HepG2 (cell line): ENCODE measurements at regions not wholly inside any gene's neighbourhood (a gene's known extent, or its start where the extent isn't known, plus 50 kb on each side); places are given as distances from the start of the nearest gene placed in this dataset.

Experiments used
- ATAC-seq: fragments of 200-7000 bp; cut with Tn5 transposase; 3 replicates; pipeline ENCODE4 v1.9.1; 2020; ENCODE audit warnings: mild to moderate bottlenecking, moderate library complexity
- BruUV-seq: library from RNA; stranded (reverse); fragments of 400-500 nt; replicated peaks from 2 replicates; lab custom pipeline; 2021; lab: Mats Ljungman, UMichigan
- CTCF ChIA-PET: fragments of 300-600 bp; formaldehyde crosslinking; extraction: SDS; loops from one replicate; lab custom pipeline; 2021; ENCODE audit warnings: low total read pairs, inconsistent platforms, low intra/inter-chr PET ratio; lab: Yijun Ruan, JAX
- POLR2A ChIA-PET: fragments of 350-600 bp; sonication (Branson Sonifier 250); formaldehyde crosslinking; loops from one replicate; lab custom pipeline; 2020; ENCODE audit warnings: antibody characterized with exemption, inconsistent platforms; lab: Yijun Ruan, JAX
- DNase-seq: peaks from one replicate; pipeline ENCODE4 v3.0.0-alpha.2; 2015; ENCODE audit warnings: low spot score
- FAIRE-seq: peaks from 3 replicates; lab custom pipeline; 2011; peaks lifted over from hg19 to GRCh38; lab: Jason Lieb, UNC
- H2AFZ ChIP-seq: one replicate; pipeline ENCODE4 v1.6.1; 2011; ENCODE audit warnings: low read length, inconsistent platforms
- H3K27ac ChIP-seq: fragments of 300-600 bp; 3 replicates; pipeline ENCODE4 v1.8.0; 2011; ENCODE audit warnings: mixed run types, mild to moderate bottlenecking, mixed read lengths, low read length, inconsistent platforms; ENCODE audit not compliant: insufficient read depth; ENCODE audit errors: extremely low read length
- H3K27me3 ChIP-seq, 2 experiments: fragments of 200-600 bp in 1 of 2; 2 replicates in 1 of 2; 3 replicates in 1 of 2; pipeline versions ENCODE4 v1.6.0 to v1.8.0; 2011; ENCODE audit warnings: low read length in 2 of 2, mild to moderate bottlenecking in 2 of 2, moderate library complexity in 2 of 2, inconsistent platforms in 1 of 2; ENCODE audit not compliant: insufficient read depth in 2 of 2, control insufficient read depth in 1 of 2
- H3K36me3 ChIP-seq, 2 experiments: fragments of 200-600 bp in 1 of 2; replicated peaks in 1 of 2; 2 replicates in 1 of 2; 3 replicates in 1 of 2; pipeline versions ENCODE4 v1.5.1 to v1.8.0; 2011; ENCODE audit warnings: low read length in 2 of 2, inconsistent platforms in 1 of 2; ENCODE audit not compliant: insufficient read depth in 2 of 2, control insufficient read depth in 1 of 2
- H3K4me1 ChIP-seq: 2 replicates; pipeline ENCODE4 v1.5.1; 2012; ENCODE audit warnings: low read length, inconsistent platforms; ENCODE audit not compliant: insufficient read depth
- H3K4me2 ChIP-seq: 2 replicates; pipeline ENCODE4 v1.6.0; 2011; ENCODE audit warnings: low read depth, low read length, inconsistent platforms
- H3K4me3 ChIP-seq, 3 experiments: fragments of 200-600 bp in 1 of 3; sonication (generic), shearing (Covaris generic) in 1 of 3; replicated peaks in 1 of 3; 2 replicates each; pipeline ENCODE4 v1.5.1; 2011 to 2016; ENCODE audit warnings: low read length in 3 of 3, inconsistent platforms in 2 of 3, low read depth in 2 of 3, mild to moderate bottlenecking in 2 of 3, control low read depth in 1 of 3, mixed read lengths in 1 of 3; ENCODE audit not compliant: insufficient read depth in 1 of 3
- H3K79me2 ChIP-seq: one replicate; pipeline ENCODE4 v1.6.1; 2011; ENCODE audit warnings: low read length, inconsistent platforms; ENCODE audit not compliant: insufficient read depth
- H3K9ac ChIP-seq: 2 replicates; pipeline ENCODE4 v1.6.0; 2011; ENCODE audit warnings: mild to moderate bottlenecking, low read depth, low read length, inconsistent platforms; ENCODE audit not compliant: insufficient read depth
- H3K9me3 ChIP-seq: 2 replicates; pipeline ENCODE4 v1.5.1; 2012; ENCODE audit warnings: mild to moderate bottlenecking, low read length
- H4K20me1 ChIP-seq: 2 replicates; pipeline ENCODE4 v1.6.0; 2011; ENCODE audit warnings: inconsistent platforms, mild to moderate bottlenecking, low read length, moderate library complexity; ENCODE audit not compliant: insufficient read depth
- AHDC1 ChIP-seq: sonication (generic); formaldehyde crosslinking; IDR thresholded peaks from 2 replicates; pipeline ENCODE4 v1.5.1; 2020; ENCODE audit warnings: mild to moderate bottlenecking, missing genetic modification reagents, borderline replicate concordance
- BCL6 ChIP-seq: IDR thresholded peaks from 2 replicates; pipeline ENCODE4 v1.6.1; 2016; ENCODE audit warnings: missing genetic modification reagents, missing compliant biosample characterization
- GFI1 ChIP-seq: sonication (generic); formaldehyde crosslinking; IDR thresholded peaks from 2 replicates; pipeline ENCODE4 v1.5.0; 2020; ENCODE audit warnings: missing genetic modification reagents, mild to moderate bottlenecking, borderline replicate concordance
- PTBP1 ChIP-seq: fragments of 200-400 bp; formaldehyde crosslinking; IDR thresholded peaks from 2 replicates; pipeline ENCODE4 v1.6.1; 2018; ENCODE audit warnings: low read length, low read depth; ENCODE audit not compliant: poor library complexity, severe bottlenecking
- REL ChIP-seq: sonication (generic); formaldehyde crosslinking; conservative IDR thresholded peaks from 2 replicates; pipeline ENCODE4 v1.8.0; 2022; ENCODE audit warnings: mild to moderate bottlenecking, missing genetic modification reagents, moderate library complexity
- SAFB2 ChIP-seq: sonication (generic); formaldehyde crosslinking; IDR thresholded peaks from 2 replicates; pipeline ENCODE4 v1.5.1; 2020; ENCODE audit warnings: missing genetic modification reagents, low read depth, mild to moderate bottlenecking, borderline replicate concordance
- SMYD3 ChIP-seq: sonication (generic); formaldehyde crosslinking; IDR thresholded peaks from 2 replicates; pipeline ENCODE4 v1.8.1; 2023; ENCODE audit warnings: mild to moderate bottlenecking, missing genetic modification reagents
- SNAI1 ChIP-seq: sonication (generic); formaldehyde crosslinking; IDR thresholded peaks from 2 replicates; pipeline ENCODE4 v1.5.0; 2020; ENCODE audit warnings: mild to moderate bottlenecking, missing genetic modification reagents, borderline replicate concordance
- YEATS4 ChIP-seq: sonication (generic); formaldehyde crosslinking; IDR thresholded peaks from 2 replicates; pipeline ENCODE4 v1.4.0; 2020; ENCODE audit warnings: missing genetic modification reagents, borderline replicate concordance
- ZFP36L2 ChIP-seq: sonication (generic); formaldehyde crosslinking; IDR thresholded peaks from 2 replicates; pipeline ENCODE4 v1.4.0; 2020; ENCODE audit warnings: missing genetic modification reagents
- ZFX ChIP-seq: sonication (generic); formaldehyde crosslinking; IDR thresholded peaks from 2 replicates; pipeline ENCODE4 v1.4.0; 2020; ENCODE audit warnings: mild to moderate bottlenecking, low read depth, missing genetic modification reagents, moderate library complexity
- ZNF138 ChIP-seq: sonication (generic); formaldehyde crosslinking; IDR thresholded peaks from 2 replicates; pipeline ENCODE4 v1.5.0; 2020; ENCODE audit warnings: mild to moderate bottlenecking, low read depth, missing genetic modification reagents
- ZNF432 ChIP-seq: sonication (generic); formaldehyde crosslinking; IDR thresholded peaks from 2 replicates; pipeline ENCODE4 v1.5.0; 2020; ENCODE audit warnings: missing genetic modification reagents, mild to moderate bottlenecking, borderline replicate concordance
- ZNF639 ChIP-seq: conservative IDR thresholded peaks from 2 replicates; pipeline ENCODE4 v1.6.1; 2018; ENCODE audit warnings: missing genetic modification reagents
- ZNF644 ChIP-seq: IDR thresholded peaks from 2 replicates; pipeline ENCODE4 v1.6.1; 2016; ENCODE audit warnings: low read depth
- ZNF770 ChIP-seq: sonication (generic); formaldehyde crosslinking; IDR thresholded peaks from 2 replicates; pipeline ENCODE4 v1.5.0; 2020; ENCODE audit warnings: mild to moderate bottlenecking, missing genetic modification reagents
- WGBS: methylation state at CpG from one replicate; pipeline ENCODE4 v1.1.6; 2017; ENCODE audit warnings: low lambda C conversion rate; 5-methylcytosine and 5-hydroxymethylcytosine counted together
- in situ Hi-C: cut with HindIII; loops from 2 replicates; pipeline ENCODE4 v1.10.0; 2017; ENCODE audit warnings: low pct_unique_long_range_greater_than_20kb; ENCODE audit not compliant: extremely low pct_ligation_motif_present
- intact Hi-C: fragments of 100-400 bp; cut with micrococcal nuclease; formaldehyde crosslinking; loops from one replicate; pipeline ENCODE4 v1.10.0; 2022; ENCODE audit not compliant: unreplicated experiment

- Histone ChIP-seq H3K9ac (no peak overlapping the region), H3K36me3 (no peaks in the 10 kb centered on the region), H3K4me3 (no peak overlapping the region), H3K79me2 (no peaks in the 10 kb centered on the region), H3K27me3 (peaks cover 4 to 49% of the 10 kb centered on the region in 2 experiments; a peak in 3 of 5 replicates), H3K4me1 (peaks cover 9% of the 10 kb centered on the region; the same call in 1 of the 2 replicates), H3K4me2 (no peak overlapping the region), H3K27ac (no peak overlapping the region), H2AFZ (no peak overlapping the region), H3K9me3 (no peaks in the 10 kb centered on the region), H4K20me1 (no peaks in the 10 kb centered on the region)
- in situ Hi-C loops: no loop called here
- intact Hi-C loops: no loop called here
- FAIRE-seq: no peak
- no peak for DNase-seq
- CTCF ChIA-PET: no interaction called here
- TF ChIP-seq ZFX (no peak), SNAI1 (no peak), BCL6 (CRISPR knock-in tag) (no peak), ZNF639 (CRISPR knock-in tag) (no peak), YEATS4 (CRISPR knock-in tag) (no peak), PTBP1 (no peak), ZNF770 (CRISPR knock-in tag) (no peak), ZNF644 (no peak), ZNF432 (CRISPR knock-in tag) (no peak), GFI1 (CRISPR knock-in tag) (no peak), ZNF138 (CRISPR knock-in tag) (no peak), REL (CRISPR knock-in tag) (no peak), SMYD3 (CRISPR knock-in tag) (no peak), SAFB2 (CRISPR knock-in tag) (no peak), AHDC1 (CRISPR knock-in tag) (no peak), ZFP36L2 (CRISPR knock-in tag) (no peak)
- ATAC-seq: no peak
- POLR2A ChIA-PET: no interaction called here
- 27% methylated on average over 10 of the region's 10 CpGs for WGBS
- no TSS peak for BruUV-seq
Observed at GRCh38 chr7:155236386-155236785, 61.3 kb upstream of the INSIG1 start.
